GM23248 (cell line): ENCODE measurements at regions not wholly inside any gene's neighbourhood (a gene's known extent, or its start where the extent isn't known, plus 50 kb on each side); places are given as distances from the start of the nearest gene placed in this dataset.

Experiments
- DNase-seq: peaks from one replicate; pipeline ENCODE4 v3.0.0-alpha.2; 2015
- H2AFZ ChIP-seq: fragments of 200-600 bp; sonication (generic); 2 replicates; pipeline ENCODE4 v1.6.1; 2016; ENCODE audit warnings: antibody characterized with exemption
- H3F3A ChIP-seq: fragments of 200-600 bp; sonication (generic); 2 replicates; pipeline ENCODE4 v1.6.1; 2016; ENCODE audit warnings: mild to moderate bottlenecking, antibody characterized with exemption, mixed run types; ENCODE audit not compliant: insufficient read depth
- H3K27ac ChIP-seq: fragments of 200-600 bp; sonication (generic); 2 replicates; pipeline ENCODE4 v1.5.1; 2016; ENCODE audit warnings: mild to moderate bottlenecking
- H3K27me3 ChIP-seq: fragments of 200-600 bp; sonication (generic); replicated peaks from 2 replicates; pipeline ENCODE4 v1.6.1; 2016; ENCODE audit warnings: mild to moderate bottlenecking; ENCODE audit not compliant: insufficient read depth
- H3K36me3 ChIP-seq: fragments of 200-600 bp; sonication (generic); 2 replicates; pipeline ENCODE4 v1.6.1; 2016; ENCODE audit warnings: low read depth, mild to moderate bottlenecking
- H3K4me1 ChIP-seq: fragments of 200-600 bp; sonication (generic); 2 replicates; pipeline ENCODE4 v1.6.1; 2016; ENCODE audit warnings: mild to moderate bottlenecking; ENCODE audit not compliant: insufficient read depth
- H3K4me2 ChIP-seq: fragments of 200-600 bp; sonication (generic); one replicate; pipeline ENCODE4 v1.6.1; 2016; ENCODE audit warnings: mild to moderate bottlenecking; ENCODE audit not compliant: unreplicated experiment
- H3K4me3 ChIP-seq: fragments of 200-600 bp; sonication (generic); 2 replicates; pipeline ENCODE4 v1.5.1; 2016; ENCODE audit warnings: mild to moderate bottlenecking
- H3K79me2 ChIP-seq: fragments of 200-600 bp; sonication (generic); 2 replicates; pipeline ENCODE4 v1.6.1; 2016; ENCODE audit warnings: mild to moderate bottlenecking; ENCODE audit not compliant: insufficient read depth
- H3K9ac ChIP-seq: fragments of 200-600 bp; sonication (generic); 2 replicates; pipeline ENCODE4 v1.6.1; 2016; ENCODE audit warnings: mild to moderate bottlenecking
- H3K9me2 ChIP-seq: fragments of 200-600 bp; sonication (generic); 2 replicates; pipeline ENCODE4 v1.6.1; 2016; ENCODE audit warnings: mixed run types, mild to moderate bottlenecking, moderate library complexity; ENCODE audit not compliant: insufficient read depth
- H3K9me3 ChIP-seq: fragments of 200-600 bp; sonication (generic); one replicate; pipeline ENCODE4 v1.6.1; 2017; ENCODE audit warnings: low read depth
- H4K20me1 ChIP-seq: fragments of 200-600 bp; sonication (generic); 2 replicates; pipeline ENCODE4 v1.6.0; 2016; ENCODE audit not compliant: insufficient read depth
- EZH2 ChIP-seq: fragments of 200-600 bp; sonication (generic); IDR thresholded peaks from 2 replicates; pipeline ENCODE4 v1.6.1; 2018; ENCODE audit warnings: antibody characterized with exemption, mild to moderate bottlenecking; ENCODE audit not compliant: insufficient read depth, poor library complexity, severe bottlenecking
- EZH2phosphoT487 ChIP-seq: fragments of 200-600 bp; sonication (generic); IDR thresholded peaks from 2 replicates; pipeline ENCODE4 v1.6.1; 2018; ENCODE audit warnings: antibody characterized with exemption, moderate library complexity, mild to moderate bottlenecking, low read depth; ENCODE audit not compliant: insufficient read depth
- WGBS, 2 experiments: methylation state at CpG; one replicate each; pipeline ENCODE4 v1.1.6; 2015 to 2017; ENCODE audit warnings: low lambda C conversion rate in 2 of 2, low coverage in 1 of 2; ENCODE audit errors: missing lambda C conversion rate in 2 of 2; 5-methylcytosine and 5-hydroxymethylcytosine counted together
- in situ Hi-C: fragments of 300-500 bp; cut with MboI; formaldehyde crosslinking; loops from 2 replicates; pipeline ENCODE4 v1.15.0; 2020

DNA sequence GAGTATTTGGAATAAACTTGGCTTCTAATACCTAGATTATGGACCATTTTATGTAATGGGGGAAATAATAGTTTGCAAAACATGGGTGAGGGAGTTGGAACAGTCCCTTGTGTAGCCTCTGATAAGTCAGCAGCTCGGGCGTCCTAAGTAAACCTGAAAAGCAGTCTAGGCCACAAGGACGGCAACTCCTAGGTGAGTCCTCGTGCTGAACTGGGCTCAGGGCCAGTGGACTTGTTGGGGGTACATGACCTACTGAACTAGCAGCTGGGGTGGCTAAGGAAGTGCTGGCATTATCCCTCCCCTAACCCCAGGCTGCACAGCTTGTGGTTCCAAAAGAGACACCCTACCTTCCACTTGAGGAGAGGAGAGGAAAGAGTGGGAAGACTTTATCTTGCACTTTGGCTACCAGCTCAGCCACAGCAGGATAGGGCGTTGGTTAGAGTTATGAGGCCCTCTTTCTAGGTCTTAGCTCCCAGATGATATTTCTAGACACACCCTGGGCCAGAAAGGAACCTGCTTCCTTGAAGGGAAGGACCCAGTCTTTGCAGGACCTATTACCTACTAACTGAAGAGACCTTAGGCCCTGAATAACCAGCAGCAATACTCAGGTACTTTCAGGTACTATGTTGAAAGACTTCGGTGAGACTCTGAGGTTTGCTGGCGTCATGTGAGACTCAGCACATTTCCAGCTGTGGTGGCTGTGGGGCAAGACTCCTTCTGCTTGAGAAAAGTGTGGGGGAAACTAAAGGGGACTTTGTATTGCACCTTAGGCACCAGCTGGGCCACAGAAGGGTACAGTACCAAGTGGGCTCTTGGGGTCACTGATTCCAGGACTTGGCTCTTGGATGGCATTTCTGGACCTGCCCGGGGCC lies 71.0 kb downstream of the AQP4 start:
- no peak for TF ChIP-seq EZH2
- no peak for TF ChIP-seq EZH2phosphoT487
- H2AFZ ChIP-seq = no peak overlapping the region

DNA sequence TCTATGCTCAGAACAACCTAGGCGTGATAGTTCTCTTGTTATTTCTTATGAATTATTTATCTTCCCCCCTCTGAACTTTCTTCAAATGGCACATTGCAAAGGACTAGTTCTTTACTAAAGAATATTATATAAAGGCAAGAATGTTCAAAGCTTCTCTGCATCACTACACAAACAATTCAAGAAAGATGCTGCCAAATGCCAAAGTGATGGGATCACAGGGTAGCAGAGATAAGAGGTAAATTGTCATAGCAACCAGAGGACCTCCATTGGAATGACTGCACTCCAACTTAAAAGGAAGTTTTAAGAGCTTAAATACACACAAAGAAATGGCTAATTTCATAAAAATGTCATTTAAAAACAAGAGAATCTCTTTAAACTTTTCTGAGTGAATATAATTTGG lies 72.8 kb downstream of the AQP4 start:
- Histone ChIP-seq H3F3A (no peaks in the 10 kb centered on the region), H3K9me2 (no peaks in the 10 kb centered on the region), H3K9ac (no peak overlapping the region), H3K9me3 (no peaks in the 10 kb centered on the region), H3K79me2 (no peaks in the 10 kb centered on the region), H3K27me3 (no peaks in the 10 kb centered on the region; the same call in 1 of the 2 replicates), H3K36me3 (no peaks in the 10 kb centered on the region), H3K27ac (no peak overlapping the region), H3K4me3 (no peak overlapping the region), H2AFZ (no peak overlapping the region), H3K4me2 (no peak overlapping the region), H3K4me1 (no peaks in the 10 kb centered on the region), H4K20me1 (no peaks in the 10 kb centered on the region)
- in situ Hi-C loops = no loop called here
- 32 to 48% methylated on average over 1 of the region's 1 CpG for WGBS, 2 experiments
- DNase-seq = peak; percentile 13
- no peak for TF ChIP-seq EZH2
- no peak for TF ChIP-seq EZH2phosphoT487

More for the DNA sequence above, 71.0 kb downstream of the AQP4 start:
- Histone ChIP-seq H3K4me1 (no peaks in the 10 kb centered on the region), H3K36me3 (no peaks in the 10 kb centered on the region), H3K9ac (no peak overlapping the region), H3K79me2 (no peaks in the 10 kb centered on the region), H3K27me3 (no peaks in the 10 kb centered on the region), H3K4me2 (no peak overlapping the region), H3F3A (no peaks in the 10 kb centered on the region), H3K9me2 (no peaks in the 10 kb centered on the region), H3K27ac (no peak overlapping the region), H4K20me1 (no peaks in the 10 kb centered on the region), H3K4me3 (no peak overlapping the region), H3K9me3 (no peaks in the 10 kb centered on the region)
- in situ Hi-C loops = no loop called here
- 41 to 43% methylated on average over 8 of the region's 8 CpGs for WGBS, 2 experiments
- DNase-seq = no peak

GRCh38 chr18:26791676-26792075 lies 73.8 kb downstream of the AQP4 start:
- no peaks in the 10 kb centered on the region for H3F3A ChIP-seq
- peak; percentile 1 for DNase-seq
- no peaks in the 10 kb centered on the region for H3K9me3 ChIP-seq
- no peaks in the 10 kb centered on the region for H4K20me1 ChIP-seq
- H3K9ac ChIP-seq = no peak overlapping the region
- no peak overlapping the region for H3K27ac ChIP-seq
- no peaks in the 10 kb centered on the region; the same call in 1 of the 2 replicates for H3K27me3 ChIP-seq
- H2AFZ ChIP-seq = no peak overlapping the region
- in situ Hi-C loops = no loop called here
- H3K79me2 ChIP-seq = no peaks in the 10 kb centered on the region
- H3K4me2 ChIP-seq = no peak overlapping the region
- TF ChIP-seq EZH2phosphoT487 = no peak
- TF ChIP-seq EZH2 = no peak
- H3K4me3 ChIP-seq = no peak overlapping the region
- H3K4me1 ChIP-seq = no peaks in the 10 kb centered on the region
- no peaks in the 10 kb centered on the region for H3K36me3 ChIP-seq
- H3K9me2 ChIP-seq = no peaks in the 10 kb centered on the region

DNA sequence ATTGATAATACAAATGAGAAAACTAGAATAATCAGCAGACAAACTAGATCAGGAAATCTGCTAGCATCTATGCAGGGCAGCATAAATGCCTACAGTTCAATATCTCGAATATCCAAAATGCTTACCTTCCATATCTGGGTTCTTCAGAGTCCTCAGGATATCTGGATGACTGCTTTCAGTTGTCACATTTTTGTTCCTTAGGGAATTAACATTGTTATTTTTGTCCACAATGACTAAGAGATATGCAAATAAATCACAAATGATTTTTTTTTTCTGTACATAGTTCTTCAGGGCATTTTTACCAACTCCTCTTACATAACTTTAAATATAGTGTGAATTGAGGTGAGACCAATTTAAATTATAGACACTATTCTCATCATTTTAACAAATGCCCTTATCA lies 80.9 kb downstream of the AQP4 start:
- in situ Hi-C loops = no loop called here
- Histone ChIP-seq H3K27ac (no peak overlapping the region), H2AFZ (no peak overlapping the region), H4K20me1 (no peaks in the 10 kb centered on the region), H3K9me3 (no peaks in the 10 kb centered on the region), H3F3A (no peaks in the 10 kb centered on the region), H3K4me2 (no peak overlapping the region), H3K9ac (no peak overlapping the region), H3K9me2 (no peaks in the 10 kb centered on the region), H3K27me3 (no peaks in the 10 kb centered on the region; the same call in 1 of the 2 replicates), H3K4me1 (no peaks in the 10 kb centered on the region), H3K36me3 (no peaks in the 10 kb centered on the region), H3K79me2 (no peaks in the 10 kb centered on the region), H3K4me3 (no peak overlapping the region)
- TF ChIP-seq EZH2 (no peak), EZH2phosphoT487 (no peak)
- no peak for DNase-seq
- WGBS, 2 experiments = 20 to 38% methylated on average over 1 of the region's 1 CpG

GRCh38 chr18:26783170-26783569 lies 82.3 kb downstream of the AQP4 start:
- Histone ChIP-seq H3K79me2 (no peaks in the 10 kb centered on the region), H3F3A (no peaks in the 10 kb centered on the region), H3K4me1 (no peaks in the 10 kb centered on the region), H3K9me2 (no peaks in the 10 kb centered on the region), H3K9me3 (no peaks in the 10 kb centered on the region), H3K4me3 (no peak overlapping the region), H3K9ac (no peak overlapping the region), H3K36me3 (no peaks in the 10 kb centered on the region), H3K27ac (no peak overlapping the region), H3K4me2 (no peak overlapping the region), H4K20me1 (no peaks in the 10 kb centered on the region), H2AFZ (no peak overlapping the region), H3K27me3 (no peaks in the 10 kb centered on the region)
- no peak for DNase-seq
- no peak for TF ChIP-seq EZH2
- in situ Hi-C loops = no loop called here
- 13 to 14% methylated on average over 6 of the region's 6 CpGs for WGBS, 2 experiments
